Astrocyte of the cerebellum (primary cell): ENCODE measurements at regions not wholly inside any gene's neighbourhood (a gene's known extent, or its start where the extent isn't known, plus 50 kb on each side); places are given as distances from the start of the nearest gene placed in this dataset.

ENCODE experiments used
- DNase-seq: peaks from one replicate; pipeline ENCODE4 v3.0.0-alpha.2; 2011; ENCODE audit warnings: low read depth
- H3K4me3 ChIP-seq: 2 replicates; pipeline ENCODE4 v1.5.1; 2011; ENCODE audit warnings: mild to moderate bottlenecking, low read depth, low read length, moderate library complexity
- CTCF ChIP-seq: IDR thresholded peaks from 2 replicates; pipeline ENCODE4 v1.5.1; 2012; ENCODE audit warnings: low read length, low read depth, moderate library complexity, mild to moderate bottlenecking; ENCODE audit errors: missing control alignments
- in situ Hi-C: cut with HindIII; loops from 2 replicates; pipeline ENCODE4 v1.10.0; 2017; ENCODE audit warnings: low sequenced_read_pairs

GRCh38 chr19:5225486-5226345 lies 114.9 kb downstream of the PTPRS start:
- peak; percentile 61 for TF ChIP-seq CTCF
- in situ Hi-C loops = no loop called here
- H3K4me3 ChIP-seq = no peak overlapping the region
- no peak for DNase-seq

GRCh38 chr19:5224480-5224879 lies 116.1 kb downstream of the PTPRS start:
- no peak for TF ChIP-seq CTCF
- in situ Hi-C loops = no loop called here
- DNase-seq = no peak
- no peak overlapping the region for H3K4me3 ChIP-seq

GRCh38 chr19:5222821-5223321 lies 117.7 kb downstream of the PTPRS start:
- in situ Hi-C loops = no loop called here
- no peak for DNase-seq

GRCh38 chr19:5222178-5222577 lies 118.4 kb downstream of the PTPRS start:
- DNase-seq = no peak
- in situ Hi-C loops = no loop called here
- no peak overlapping the region for H3K4me3 ChIP-seq
- no peak for TF ChIP-seq CTCF

More at GRCh38 chr19:5222821-5223321, 117.7 kb downstream of the PTPRS start:
- no peak overlapping the region for H3K4me3 ChIP-seq
- TF ChIP-seq CTCF = no peak

GRCh38 chr19:5220866-5221265 lies 119.7 kb downstream of the PTPRS start:
- TF ChIP-seq CTCF = no peak
- in situ Hi-C loops = no loop called here
- no peak overlapping the region for H3K4me3 ChIP-seq
- DNase-seq = no peak

- no peak for TF ChIP-seq CTCF
- in situ Hi-C loops = no loop called here
- no peak overlapping the region for H3K4me3 ChIP-seq
- DNase-seq = no peak
Measured at GRCh38 chr19:5220361-5220760, 120.3 kb downstream of the PTPRS start.
